Fibroblast of the aortic adventitia (primary cell): ENCODE measurements at regions not wholly inside any gene's neighbourhood (a gene's known extent, or its start where the extent isn't known, plus 50 kb on each side); places are given as distances from the start of the nearest gene placed in this dataset.

ENCODE experiments used
- DNase-seq: peaks from one replicate; pipeline ENCODE4 v3.0.0-alpha.2; 2010; ENCODE audit warnings: low read depth
- H3K4me3 ChIP-seq: 2 replicates; pipeline ENCODE4 v1.5.1; 2011; ENCODE audit warnings: low read depth, mild to moderate bottlenecking, control low read depth, low read length, moderate library complexity
- CTCF ChIP-seq: IDR thresholded peaks from 2 replicates; pipeline ENCODE4 v1.5.1; 2011; ENCODE audit warnings: mild to moderate bottlenecking, low read length, control low read depth, inconsistent platforms; ENCODE audit not compliant: insufficient read depth

- TF ChIP-seq CTCF, result no peak
- DNase-seq, result no peak
- H3K4me3 ChIP-seq, result no peak overlapping the region
Observed at GRCh38 chr5:4189317-4189716, 593.7 kb downstream of the IRX1 start.

GRCh38 chr5:4191041-4191440 is 595.4 kb downstream of the IRX1 start:
- no peak for DNase-seq
- no peak overlapping the region for H3K4me3 ChIP-seq
- no peak for TF ChIP-seq CTCF

- no peak for DNase-seq
- no peak overlapping the region for H3K4me3 ChIP-seq
- TF ChIP-seq CTCF, result no peak
Observed at GRCh38 chr5:4191703-4192102, 596.1 kb downstream of the IRX1 start.

DNA sequence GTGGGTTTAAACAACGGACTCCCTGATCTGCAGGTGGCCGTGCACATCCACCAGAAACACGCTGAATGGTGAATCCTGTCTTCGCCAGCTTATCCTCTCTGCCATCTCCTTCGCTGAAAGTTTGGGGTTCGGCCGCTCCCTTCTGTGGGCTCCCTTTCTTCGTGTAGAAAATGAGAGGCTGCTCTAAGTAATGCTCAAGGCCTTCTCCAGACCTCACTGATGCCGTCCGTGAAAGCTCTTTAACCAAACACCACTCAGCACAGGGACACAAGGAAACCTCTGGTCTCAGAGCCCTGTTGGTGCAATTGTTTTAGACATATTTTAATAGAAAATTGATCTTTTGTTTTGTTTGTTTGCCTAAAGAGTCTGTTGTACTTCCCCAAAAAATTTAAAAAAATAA is 596.5 kb downstream of the IRX1 start:
- no peak for DNase-seq
- H3K4me3 ChIP-seq, result no peak overlapping the region
- no peak for TF ChIP-seq CTCF

- TF ChIP-seq CTCF, result no peak
- no peak for DNase-seq
- H3K4me3 ChIP-seq, result no peak overlapping the region
Observed at GRCh38 chr5:4196744-4197143, 601.1 kb downstream of the IRX1 start.

GRCh38 chr5:4197151-4197550 is 601.5 kb downstream of the IRX1 start:
- no peak overlapping the region for H3K4me3 ChIP-seq
- DNase-seq, result no peak
- TF ChIP-seq CTCF, result no peak

DNA sequence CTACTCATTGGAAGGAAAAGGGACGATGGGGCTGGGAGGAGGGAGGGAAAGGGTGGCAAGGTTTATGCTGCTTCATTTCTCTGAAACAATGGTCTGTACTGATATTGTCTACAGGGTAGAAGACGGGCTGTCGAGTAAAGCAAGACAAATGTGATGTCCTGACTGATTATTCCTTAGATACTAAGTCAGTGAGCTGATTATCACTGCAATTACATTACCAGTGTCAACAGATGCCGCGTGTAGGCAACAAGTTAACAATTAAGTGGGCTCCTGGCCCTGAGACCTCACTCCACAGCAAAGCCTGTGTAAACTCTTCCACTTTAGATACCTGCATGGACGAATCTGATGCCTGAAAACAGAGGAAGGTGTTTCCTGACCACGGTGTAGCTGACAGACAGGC is 602.8 kb downstream of the IRX1 start:
- DNase-seq, result no peak
- TF ChIP-seq CTCF, result no peak
- no peak overlapping the region for H3K4me3 ChIP-seq
